Fibroblast of mammary gland (primary cell): ENCODE measurements at regions not wholly inside any gene's neighbourhood (a gene's known extent, or its start where the extent isn't known, plus 50 kb on each side); places are given as distances from the start of the nearest gene placed in this dataset.
A peak's percentile ranks its signal among the peaks of the same experiment; 100 is the strongest.
"Not testable (repeated sequence)": the region's sequence is repeated elsewhere in the genome, so short reads cannot be mapped to it uniquely, and the experiment has no call there.

Source experiments
- DNase-seq: peaks from one replicate; pipeline ENCODE4 v3.0.0-alpha.2; 2010; ENCODE audit warnings: low read depth
- H3K4me3 ChIP-seq: 2 replicates; pipeline ENCODE4 v1.5.1; 2011; ENCODE audit warnings: low read depth, mild to moderate bottlenecking, low read length, moderate library complexity; ENCODE audit not compliant: control insufficient read depth

- not testable (repeated sequence) for DNase-seq, H3K4me3 ChIP-seq
Measured at GRCh38 chr18:104264-104663, 54.1 kb upstream of the USP14 start.

DNA sequence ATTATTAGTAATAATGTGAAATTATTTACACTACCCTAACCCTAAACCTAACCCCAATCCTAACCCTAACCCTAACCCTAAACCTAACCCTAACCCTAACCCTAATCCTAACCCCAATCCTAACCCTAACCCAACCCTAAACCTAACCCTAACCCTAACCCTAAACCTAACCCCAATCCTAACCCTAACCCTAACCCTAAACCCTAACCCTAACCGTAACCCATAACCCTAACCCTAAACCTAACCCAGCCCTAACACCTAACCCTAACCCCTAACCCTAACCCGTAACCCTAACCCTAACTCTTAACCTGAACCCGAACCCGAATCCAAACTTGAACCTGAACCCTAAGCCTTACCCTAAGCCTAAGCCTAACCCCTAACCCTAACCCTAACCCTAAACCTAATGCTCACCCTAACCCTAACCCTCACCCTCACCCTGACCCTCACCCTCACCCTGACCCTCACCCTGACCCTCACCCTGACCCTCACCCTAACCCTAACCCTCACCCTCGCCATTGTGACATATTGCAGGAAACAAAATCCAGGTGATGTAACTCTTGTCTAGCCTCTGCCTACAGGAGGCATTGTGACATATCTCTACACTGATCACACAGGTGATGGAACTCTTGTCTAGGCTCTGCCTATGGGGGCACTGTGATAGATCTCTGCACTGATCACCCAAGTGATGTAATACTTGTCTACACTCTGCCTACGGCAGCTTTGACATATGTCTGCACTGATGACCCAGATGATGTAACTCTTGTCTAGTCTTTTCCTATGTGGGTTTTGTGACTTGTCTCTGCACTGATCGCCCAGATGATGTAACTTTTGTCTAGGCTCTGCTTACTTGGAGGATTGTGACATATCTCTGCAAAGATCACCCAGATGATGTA, 53.0 kb upstream of the USP14 start:
- H3K4me3 ChIP-seq, result not testable (repeated sequence)
- peak; percentile 26 for DNase-seq

DNA sequence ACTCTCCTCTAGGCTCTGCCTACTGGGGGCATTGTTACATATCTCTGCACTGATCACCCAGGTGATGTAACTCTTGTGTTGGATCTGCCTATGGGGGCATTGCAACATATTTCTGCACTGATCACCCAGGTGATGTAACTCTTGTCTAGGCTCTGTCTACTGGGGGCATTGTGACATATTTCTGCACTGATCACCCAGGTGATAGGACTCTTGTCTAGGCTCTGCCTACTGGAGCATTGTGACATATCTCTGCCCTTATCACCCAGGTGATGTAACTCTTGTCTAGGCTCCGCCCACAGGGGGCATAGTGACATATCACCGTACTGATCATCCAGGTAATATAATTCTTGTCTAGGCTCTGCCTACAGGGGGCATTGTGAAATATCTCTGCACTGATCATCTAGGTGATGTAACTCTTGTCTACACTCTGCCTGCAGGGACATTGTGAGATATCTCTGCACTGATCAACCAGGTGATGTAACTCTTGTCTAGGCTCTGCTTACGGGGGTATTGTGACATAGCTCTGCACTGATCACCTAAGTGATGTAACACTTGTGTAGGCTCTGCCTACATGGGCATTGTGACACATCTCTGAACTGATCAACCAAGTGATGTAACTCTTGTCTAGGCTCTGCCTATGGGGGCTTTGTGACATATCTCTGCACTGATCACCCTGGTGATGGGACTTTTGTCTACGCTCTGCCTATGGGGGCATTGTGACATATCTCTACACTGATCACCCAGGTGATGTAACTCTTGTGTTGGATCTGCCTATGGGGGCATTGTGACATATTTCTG, 52.1 kb upstream of the USP14 start:
- DNase-seq, H3K4me3 ChIP-seq: not testable (repeated sequence)

GRCh38 chr18:106868-107384, 51.4 kb upstream of the USP14 start:
- not testable (repeated sequence) for H3K4me3 ChIP-seq, DNase-seq

GRCh38 chr18:107464-107863, 50.9 kb upstream of the USP14 start:
- H3K4me3 ChIP-seq, result not testable (repeated sequence)
- DNase-seq, result peak; percentile 29

- not testable (repeated sequence) for H3K4me3 ChIP-seq, DNase-seq
Measured at GRCh38 chr18:107947-108664, 50.3 kb upstream of the USP14 start.
